A549 (cell line): ENCODE measurements at regions not wholly inside any gene's neighbourhood (a gene's known extent, or its start where the extent isn't known, plus 50 kb on each side); places are given as distances from the start of the nearest gene placed in this dataset.

Experiments used
- ATAC-seq, 2 experiments: fragments of 200-7000 bp in 1 of 2; fragments of >200 bp in 1 of 2; cut with Nextera tagmentation in 1 of 2; cut with Tn5 transposase in 1 of 2; 3 replicates each; pipeline versions ENCODE4 v1.8.0 to v1.9.1; 2018 to 2020; ENCODE audit warnings: mild to moderate bottlenecking in 1 of 2, moderate library complexity in 1 of 2
- CTCF ChIA-PET: fragments of 300-600 bp; sonication (Branson Sonifier 250); formaldehyde crosslinking; extraction: SDS; loops from one replicate; lab custom pipeline; 2021; ENCODE audit warnings: antibody characterized with exemption, inconsistent platforms; lab: Yijun Ruan, JAX
- POLR2A ChIA-PET: fragments of 350-600 bp; formaldehyde crosslinking; extraction: SDS; loops from one replicate; lab custom pipeline; 2021; ENCODE audit warnings: antibody characterized with exemption, inconsistent platforms; lab: Yijun Ruan, JAX
- DNase-seq, 2 experiments: peaks; one replicate each; pipeline versions ENCODE4 v3.0.0 to v3.0.0-alpha.2; 2011 to 2016; ENCODE audit warnings: low read depth in 1 of 2, low spot score in 1 of 2
- FAIRE-seq: peaks from 2 replicates; lab custom pipeline; 2011; peaks lifted over from hg19 to GRCh38; lab: Jason Lieb, UNC
- H3K27ac ChIP-seq, 2 experiments: fragments of >200 bp; sonication (Bioruptor Twin); formaldehyde crosslinking; 3 replicates each; pipeline ENCODE4 v1.5.1; 2016 to 2017
- H3K4me1 ChIP-seq: fragments of >200 bp; sonication (Bioruptor Twin); formaldehyde crosslinking; 3 replicates; pipeline ENCODE4 v1.6.1; 2016
- H3K4me2 ChIP-seq: fragments of >200 bp; sonication (Bioruptor Twin); formaldehyde crosslinking; 3 replicates; pipeline ENCODE4 v1.6.1; 2016
- H3K4me3 ChIP-seq: fragments of >200 bp; sonication (Bioruptor Twin); formaldehyde crosslinking; 3 replicates; pipeline ENCODE4 v1.5.1; 2016
- H3K9me3 ChIP-seq: fragments of >200 bp; sonication (Bioruptor Twin); formaldehyde crosslinking; 3 replicates; pipeline ENCODE4 v1.6.1; 2016
- BHLHE40 ChIP-seq: IDR thresholded peaks from 2 replicates; pipeline ENCODE4 v1.6.1; 2012; ENCODE audit warnings: low read depth, low read length, inconsistent platforms
- CBX8 ChIP-seq: fragments of 200-600 bp; sonication (generic); IDR thresholded peaks from 2 replicates; pipeline ENCODE4 v1.6.1; 2016
- CEBPB ChIP-seq, 2 experiments: fragments of >200 bp in 1 of 2; sonication (Bioruptor Twin) in 1 of 2; formaldehyde crosslinking in 1 of 2; IDR thresholded peaks; 2 replicates each; pipeline ENCODE4 v1.6.1; 2012 to 2016
- CHD2 ChIP-seq: fragments of 150-350 bp; IDR thresholded peaks from 2 replicates; pipeline ENCODE4 v1.6.1; 2014; ENCODE audit warnings: low read length; ENCODE audit not compliant: partially characterized antibody
- CHD4 ChIP-seq: fragments of 200-600 bp; sonication (generic); IDR thresholded peaks from 2 replicates; pipeline ENCODE4 v1.6.1; 2016; ENCODE audit warnings: antibody characterized with exemption, mild to moderate bottlenecking, borderline replicate concordance
- EHF ChIP-seq: fragments of 250-450 bp; sonication (Bioruptor Pico); IDR thresholded peaks from 2 replicates; pipeline ENCODE4 v1.5.0; 2020; ENCODE audit warnings: mild to moderate bottlenecking
- EHMT2 ChIP-seq: fragments of 200-600 bp; sonication (generic); IDR thresholded peaks from 2 replicates; pipeline ENCODE4 v1.6.1; 2016; ENCODE audit warnings: antibody characterized with exemption, low read depth, mild to moderate bottlenecking, moderate library complexity
- ESRRA ChIP-seq: fragments of 150-350 bp; IDR thresholded peaks from 2 replicates; pipeline ENCODE4 v1.6.1; 2014; ENCODE audit warnings: mild to moderate bottlenecking, low read length, borderline replicate concordance
- FOSB ChIP-seq: fragments of 250-450 bp; sonication (Bioruptor Pico); IDR thresholded peaks from 2 replicates; pipeline ENCODE4 v1.5.0; 2020; ENCODE audit warnings: mild to moderate bottlenecking, moderate library complexity
- FOXS1 ChIP-seq: fragments of 250-450 bp; sonication (Bioruptor Pico); IDR thresholded peaks from 2 replicates; pipeline ENCODE4 v1.5.0; 2020; ENCODE audit warnings: mild to moderate bottlenecking, moderate library complexity
- HEYL ChIP-seq: fragments of 250-450 bp; sonication (Bioruptor Pico); IDR thresholded peaks from 2 replicates; pipeline ENCODE4 v1.8.0; 2021; ENCODE audit warnings: mild to moderate bottlenecking, moderate library complexity
- JUN ChIP-seq, 2 experiments: fragments of >200 bp; sonication (Bioruptor Twin); formaldehyde crosslinking; IDR thresholded peaks; 2 replicates in 1 of 2; 3 replicates in 1 of 2; pipeline ENCODE4 v1.6.1; 2016 to 2017
- KDM1A ChIP-seq: fragments of 200-600 bp; sonication (generic); IDR thresholded peaks from 2 replicates; pipeline ENCODE4 v1.6.1; 2016; ENCODE audit warnings: low read depth, mild to moderate bottlenecking
- MAFK ChIP-seq: fragments of 450-650 bp; IDR thresholded peaks from 2 replicates; pipeline ENCODE4 v1.6.1; 2014; ENCODE audit not compliant: partially characterized antibody
- MYC ChIP-seq: IDR thresholded peaks from 2 replicates; pipeline ENCODE4 v1.6.1; 2012; ENCODE audit warnings: mild to moderate bottlenecking, inconsistent platforms, low read length, improper control_type of control experiment, borderline replicate concordance
- NFE2L2 ChIP-seq: fragments of 150-350 bp; conservative IDR thresholded peaks from 2 replicates; pipeline ENCODE4 v1.6.1; 2014; ENCODE audit warnings: low read length
- NPAS2 ChIP-seq: fragments of 250-450 bp; sonication (Bioruptor Pico); IDR thresholded peaks from 2 replicates; pipeline ENCODE4 v1.8.0; 2022; ENCODE audit warnings: mild to moderate bottlenecking, moderate library complexity, borderline replicate concordance
- PHF8 ChIP-seq: fragments of 200-600 bp; sonication (generic); IDR thresholded peaks from 2 replicates; pipeline ENCODE4 v1.6.1; 2016; ENCODE audit warnings: low read depth, mild to moderate bottlenecking, antibody characterized with exemption, moderate library complexity, borderline replicate concordance
- POLR2A ChIP-seq: IDR thresholded peaks from 2 replicates; pipeline ENCODE4 v1.6.1; 2012; ENCODE audit warnings: mild to moderate bottlenecking, low read length
- POLR2AphosphoS2 ChIP-seq: conservative IDR thresholded peaks from 2 replicates; pipeline ENCODE4 v1.6.1; 2012; ENCODE audit warnings: low read length, improper control_type of control experiment, inconsistent platforms
- RARB ChIP-seq: fragments of 250-450 bp; sonication (Bioruptor Pico); IDR thresholded peaks from 2 replicates; pipeline ENCODE4 v1.8.0; 2021; ENCODE audit warnings: mild to moderate bottlenecking, moderate library complexity
- RNF2 ChIP-seq: fragments of 200-600 bp; sonication (generic); IDR thresholded peaks from 2 replicates; pipeline ENCODE4 v1.6.1; 2016; ENCODE audit warnings: low read depth, mild to moderate bottlenecking, antibody characterized with exemption, moderate library complexity, borderline replicate concordance
- SMC3 ChIP-seq: fragments of >200 bp; sonication (Bioruptor Twin); formaldehyde crosslinking; IDR thresholded peaks from 3 replicates; pipeline ENCODE4 v1.6.1; 2018; ENCODE audit warnings: inconsistent platforms
- ZNF302 ChIP-seq: fragments of 250-450 bp; sonication (Bioruptor Pico); IDR thresholded peaks from 2 replicates; pipeline ENCODE4 v1.9.0; 2021; ENCODE audit warnings: inconsistent platforms, mild to moderate bottlenecking, moderate library complexity
- WGBS: methylation state at CpG from one replicate; pipeline ENCODE4 v1.1.6; 2017; ENCODE audit errors: missing lambda C conversion rate; 5-methylcytosine and 5-hydroxymethylcytosine counted together
- TF ChIP-seq, protein P1 (sequence below): fragments of 150-350 bp; IDR thresholded peaks from 2 replicates; pipeline ENCODE4 v1.6.1; 2014; ENCODE audit warnings: low read depth, mild to moderate bottlenecking, low read length
- TF ChIP-seq, protein P2 (sequence below): IDR thresholded peaks from 2 replicates; pipeline ENCODE4 v1.6.1; 2012
- TF ChIP-seq, protein P3 (sequence below): fragments of >200 bp; sonication (Bioruptor Twin); formaldehyde crosslinking; IDR thresholded peaks from 3 replicates; pipeline ENCODE4 v1.5.1; 2016
- TF ChIP-seq, protein P4 (sequence below): fragments of 200-600 bp; sonication (generic); IDR thresholded peaks from 2 replicates; pipeline ENCODE4 v1.6.1; 2016; ENCODE audit warnings: antibody characterized with exemption, mild to moderate bottlenecking, moderate library complexity

DNA sequence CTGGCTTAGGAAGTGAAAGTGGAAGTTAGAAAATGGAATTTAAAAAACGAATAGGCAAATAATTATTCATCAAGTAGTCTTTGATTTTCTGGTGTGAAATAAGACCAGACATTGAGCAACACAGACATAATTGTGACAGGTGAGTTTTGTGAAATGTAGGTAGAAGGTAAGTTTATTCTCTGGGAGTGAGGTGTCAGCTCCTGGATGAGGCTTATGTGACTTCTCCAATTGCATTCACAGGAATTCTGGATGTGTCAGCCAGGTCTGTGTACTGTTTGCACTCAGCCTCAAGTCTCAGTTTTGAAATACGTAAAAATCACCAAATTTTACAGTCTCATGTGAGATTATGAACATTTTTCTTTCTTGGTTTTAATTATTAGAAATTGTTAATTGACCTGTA lies 537.6 kb downstream of the CETN3 start:
- Histone ChIP-seq H3K4me1 (no peaks in the 10 kb centered on the region), H3K4me3 (no peak overlapping the region), H3K9me3 (no peaks in the 10 kb centered on the region), H3K27ac (no peak overlapping the region), H3K4me2 (no peak overlapping the region)
- DNase-seq (no peak), FAIRE-seq (no peak), ATAC-seq (no peak)
- no peak for TF ChIP-seq PHF8
- no peak for TF ChIP-seq SMC3
- no peak for TF ChIP-seq FOSB
- no peak for TF ChIP-seq POLR2A
- TF ChIP-seq BHLHE40, result no peak
- TF ChIP-seq CBX8, result no peak
- TF ChIP-seq, protein P1, sequence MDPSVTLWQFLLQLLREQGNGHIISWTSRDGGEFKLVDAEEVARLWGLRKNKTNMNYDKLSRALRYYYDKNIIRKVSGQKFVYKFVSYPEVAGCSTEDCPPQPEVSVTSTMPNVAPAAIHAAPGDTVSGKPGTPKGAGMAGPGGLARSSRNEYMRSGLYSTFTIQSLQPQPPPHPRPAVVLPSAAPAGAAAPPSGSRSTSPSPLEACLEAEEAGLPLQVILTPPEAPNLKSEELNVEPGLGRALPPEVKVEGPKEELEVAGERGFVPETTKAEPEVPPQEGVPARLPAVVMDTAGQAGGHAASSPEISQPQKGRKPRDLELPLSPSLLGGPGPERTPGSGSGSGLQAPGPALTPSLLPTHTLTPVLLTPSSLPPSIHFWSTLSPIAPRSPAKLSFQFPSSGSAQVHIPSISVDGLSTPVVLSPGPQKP, result no peak
- TF ChIP-seq RNF2, result no peak
- no peak for TF ChIP-seq ESRRA
- TF ChIP-seq NFE2L2, result no peak
- no peak for TF ChIP-seq MAFK
- TF ChIP-seq MYC, result no peak
- TF ChIP-seq, protein P2, sequence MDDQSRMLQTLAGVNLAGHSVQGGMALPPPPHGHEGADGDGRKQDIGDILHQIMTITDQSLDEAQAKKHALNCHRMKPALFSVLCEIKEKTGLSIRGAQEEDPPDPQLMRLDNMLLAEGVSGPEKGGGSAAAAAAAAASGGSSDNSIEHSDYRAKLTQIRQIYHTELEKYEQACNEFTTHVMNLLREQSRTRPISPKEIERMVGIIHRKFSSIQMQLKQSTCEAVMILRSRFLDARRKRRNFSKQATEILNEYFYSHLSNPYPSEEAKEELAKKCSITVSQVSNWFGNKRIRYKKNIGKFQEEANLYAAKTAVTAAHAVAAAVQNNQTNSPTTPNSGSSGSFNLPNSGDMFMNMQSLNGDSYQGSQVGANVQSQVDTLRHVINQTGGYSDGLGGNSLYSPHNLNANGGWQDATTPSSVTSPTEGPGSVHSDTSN, result no peak
- TF ChIP-seq CHD4, result no peak
- TF ChIP-seq, protein P3, sequence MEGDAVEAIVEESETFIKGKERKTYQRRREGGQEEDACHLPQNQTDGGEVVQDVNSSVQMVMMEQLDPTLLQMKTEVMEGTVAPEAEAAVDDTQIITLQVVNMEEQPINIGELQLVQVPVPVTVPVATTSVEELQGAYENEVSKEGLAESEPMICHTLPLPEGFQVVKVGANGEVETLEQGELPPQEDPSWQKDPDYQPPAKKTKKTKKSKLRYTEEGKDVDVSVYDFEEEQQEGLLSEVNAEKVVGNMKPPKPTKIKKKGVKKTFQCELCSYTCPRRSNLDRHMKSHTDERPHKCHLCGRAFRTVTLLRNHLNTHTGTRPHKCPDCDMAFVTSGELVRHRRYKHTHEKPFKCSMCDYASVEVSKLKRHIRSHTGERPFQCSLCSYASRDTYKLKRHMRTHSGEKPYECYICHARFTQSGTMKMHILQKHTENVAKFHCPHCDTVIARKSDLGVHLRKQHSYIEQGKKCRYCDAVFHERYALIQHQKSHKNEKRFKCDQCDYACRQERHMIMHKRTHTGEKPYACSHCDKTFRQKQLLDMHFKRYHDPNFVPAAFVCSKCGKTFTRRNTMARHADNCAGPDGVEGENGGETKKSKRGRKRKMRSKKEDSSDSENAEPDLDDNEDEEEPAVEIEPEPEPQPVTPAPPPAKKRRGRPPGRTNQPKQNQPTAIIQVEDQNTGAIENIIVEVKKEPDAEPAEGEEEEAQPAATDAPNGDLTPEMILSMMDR, result no peak
- CTCF ChIA-PET, result no interaction called here
- POLR2A ChIA-PET, result no interaction called here
- WGBS, result 1% methylated on average over 2 of the region's 2 CpGs

DNA sequence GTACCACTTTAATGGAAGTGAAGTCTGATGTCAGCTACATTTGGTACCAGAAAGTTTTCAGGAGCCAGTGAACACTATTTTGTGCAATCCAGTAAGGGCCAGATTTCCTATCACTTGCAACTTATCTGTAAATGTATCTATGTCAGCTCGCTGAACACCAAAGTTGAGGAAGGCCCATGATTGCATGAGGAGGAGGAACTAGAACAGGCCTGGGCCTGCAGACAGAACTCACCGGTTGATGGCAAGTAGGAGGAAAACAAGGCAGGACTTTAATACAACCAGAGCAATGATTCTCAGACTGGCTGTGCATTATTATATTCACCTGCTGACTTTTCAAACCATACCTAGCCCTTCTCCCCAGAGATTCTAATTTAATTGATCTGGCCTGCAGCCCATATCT lies 540.2 kb downstream of the CETN3 start:
- no peaks in the 10 kb centered on the region for H3K9me3 ChIP-seq
- no peak overlapping the region for H3K27ac ChIP-seq
- TF ChIP-seq KDM1A (no peak), EHMT2 (no peak), MYC (no peak), EHF (CRISPR knock-in tag) (no peak), CEBPB (IDR thresholded peaks at IDR 0.05) (no peak), BHLHE40 (no peak), POLR2AphosphoS2 (no peak), ZNF302 (CRISPR knock-in tag) (no peak), NPAS2 (no peak), RARB (CRISPR knock-in tag) (no peak), NFE2L2 (no peak), FOXS1 (CRISPR knock-in tag) (no peak), JUN (IDR thresholded peaks at IDR 0.05) (no peak), HEYL (CRISPR knock-in tag) (no peak), CBX8 (no peak), CHD2 (no peak)
- TF ChIP-seq, protein P2, result no peak
- TF ChIP-seq, protein P4, sequence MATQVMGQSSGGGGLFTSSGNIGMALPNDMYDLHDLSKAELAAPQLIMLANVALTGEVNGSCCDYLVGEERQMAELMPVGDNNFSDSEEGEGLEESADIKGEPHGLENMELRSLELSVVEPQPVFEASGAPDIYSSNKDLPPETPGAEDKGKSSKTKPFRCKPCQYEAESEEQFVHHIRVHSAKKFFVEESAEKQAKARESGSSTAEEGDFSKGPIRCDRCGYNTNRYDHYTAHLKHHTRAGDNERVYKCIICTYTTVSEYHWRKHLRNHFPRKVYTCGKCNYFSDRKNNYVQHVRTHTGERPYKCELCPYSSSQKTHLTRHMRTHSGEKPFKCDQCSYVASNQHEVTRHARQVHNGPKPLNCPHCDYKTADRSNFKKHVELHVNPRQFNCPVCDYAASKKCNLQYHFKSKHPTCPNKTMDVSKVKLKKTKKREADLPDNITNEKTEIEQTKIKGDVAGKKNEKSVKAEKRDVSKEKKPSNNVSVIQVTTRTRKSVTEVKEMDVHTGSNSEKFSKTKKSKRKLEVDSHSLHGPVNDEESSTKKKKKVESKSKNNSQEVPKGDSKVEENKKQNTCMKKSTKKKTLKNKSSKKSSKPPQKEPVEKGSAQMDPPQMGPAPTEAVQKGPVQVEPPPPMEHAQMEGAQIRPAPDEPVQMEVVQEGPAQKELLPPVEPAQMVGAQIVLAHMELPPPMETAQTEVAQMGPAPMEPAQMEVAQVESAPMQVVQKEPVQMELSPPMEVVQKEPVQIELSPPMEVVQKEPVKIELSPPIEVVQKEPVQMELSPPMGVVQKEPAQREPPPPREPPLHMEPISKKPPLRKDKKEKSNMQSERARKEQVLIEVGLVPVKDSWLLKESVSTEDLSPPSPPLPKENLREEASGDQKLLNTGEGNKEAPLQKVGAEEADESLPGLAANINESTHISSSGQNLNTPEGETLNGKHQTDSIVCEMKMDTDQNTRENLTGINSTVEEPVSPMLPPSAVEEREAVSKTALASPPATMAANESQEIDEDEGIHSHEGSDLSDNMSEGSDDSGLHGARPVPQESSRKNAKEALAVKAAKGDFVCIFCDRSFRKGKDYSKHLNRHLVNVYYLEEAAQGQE, result no peak
- no peak overlapping the region for H3K4me3 ChIP-seq
- ATAC-seq (no peak), DNase-seq (no peak), FAIRE-seq (no peak)
- ChIA-PET CTCF (no interaction called here), POLR2A (no interaction called here)
- H3K4me1 ChIP-seq, result no peaks in the 10 kb centered on the region
- WGBS, result 26% methylated on average over 2 of the region's 2 CpGs
- H3K4me2 ChIP-seq, result no peak overlapping the region
